ENCODE measurements at regions not wholly inside any gene's neighbourhood (a gene's known extent, or its start where the extent isn't known, plus 50 kb on each side); places are given as distances from the start of the nearest gene placed in this dataset.
"Not testable (repeated sequence)": the region's sequence is repeated elsewhere in the genome, so short reads cannot be mapped to it uniquely, and the experiment has no call there.

DNA sequence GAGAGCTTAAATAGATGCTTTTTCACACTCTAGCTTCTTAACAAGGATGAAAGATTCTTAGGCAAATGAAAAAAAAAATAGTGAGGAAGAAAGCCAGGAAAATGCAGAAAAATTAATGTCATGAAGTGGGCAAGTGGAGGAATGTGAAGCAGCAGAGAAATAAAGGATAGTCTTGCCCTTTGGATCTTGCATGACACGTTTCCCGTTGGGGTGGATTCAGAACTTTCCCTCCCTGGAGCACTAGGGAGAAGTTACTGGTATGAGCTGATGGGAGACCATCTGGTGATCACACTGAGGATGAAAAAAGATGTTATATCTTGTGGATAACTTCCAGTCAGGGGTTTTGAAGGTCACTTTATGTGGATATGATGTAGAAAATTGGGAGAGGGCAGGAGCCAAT is 361.8 kb upstream of the ROPN1 start:
- Histone ChIP-seq H3K9me3 (ENCODE audit: control insufficient read depth in 2 of 2, insufficient read depth in 1 of 2, low read depth in 1 of 2, low read length in 1 of 2) (no peaks in the 10 kb centered on the region), H3K4me3 (ENCODE audit: low read depth in 1 of 2, low read length in 2 of 2) (no peak overlapping the region), H3K36me3 (ENCODE audit: control insufficient read depth in 2 of 2, insufficient read depth in 2 of 2, low read length in 1 of 2) (no peaks in the 10 kb centered on the region), H3K27me3 (ENCODE audit: control insufficient read depth in 1 of 2, insufficient read depth in 2 of 2, low read length in 2 of 2) (no peaks in the 10 kb centered on the region), H3K4me1 (ENCODE audit: control insufficient read depth in 2 of 2, insufficient read depth in 2 of 2, low read length in 1 of 2) (no peaks in the 10 kb centered on the region), H3K27ac (ENCODE audit: low read depth in 2 of 2, low read length in 1 of 2) (no peak overlapping the region)
- 84 to 87% methylated on average over 2 of the region's 2 CpGs for WGBS, 2 donors

DNA sequence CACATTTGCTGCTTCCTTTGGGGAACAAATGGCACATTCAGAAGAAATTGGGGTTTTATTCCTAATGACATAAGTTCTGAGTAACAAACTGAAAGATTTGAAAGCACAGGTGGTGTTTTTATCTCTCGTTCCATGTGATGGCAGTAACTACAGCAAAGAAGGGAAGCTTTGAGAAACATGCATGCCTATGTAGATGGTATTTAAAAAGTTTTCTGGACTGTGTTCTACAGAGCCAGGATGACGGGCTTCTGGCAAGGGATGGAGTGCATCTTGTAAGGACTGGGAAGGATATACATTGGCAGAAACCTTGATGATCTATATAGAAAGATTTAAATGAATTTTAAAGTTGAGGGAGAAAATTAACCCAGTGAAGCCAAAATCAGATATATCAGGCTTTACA is 362.2 kb upstream of the ROPN1 start:
- no peaks in the 10 kb centered on the region for H3K27me3 ChIP-seq (ENCODE audit: control insufficient read depth in 1 of 2, insufficient read depth in 2 of 2, low read length in 2 of 2)
- 82 to 86% methylated on average over 2 of the region's 2 CpGs for WGBS, 2 donors

DNA sequence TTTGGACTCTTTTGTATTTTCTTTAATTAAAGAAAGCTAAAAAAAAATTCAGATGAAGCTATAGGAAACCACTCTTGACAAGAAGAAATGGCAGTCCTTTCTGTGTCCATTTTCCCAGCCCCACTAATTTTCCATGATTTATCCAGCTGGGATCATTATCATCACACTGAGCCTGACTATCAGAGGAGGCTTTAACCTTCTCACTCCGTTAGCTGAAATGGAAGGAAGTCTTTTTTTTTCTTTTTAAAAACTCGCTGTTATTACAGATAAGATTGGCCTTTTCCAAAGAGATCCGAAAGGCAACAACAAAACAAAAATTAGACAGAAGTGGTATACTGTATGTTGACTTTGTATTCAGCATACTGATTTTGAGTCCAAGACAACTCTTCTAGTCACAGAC is 366.2 kb upstream of the ROPN1 start:
- Histone ChIP-seq H3K27ac (ENCODE audit: low read depth in 2 of 2, low read length in 1 of 2) (no peak overlapping the region), H3K36me3 (ENCODE audit: control insufficient read depth in 2 of 2, insufficient read depth in 2 of 2, low read length in 1 of 2) (no peaks in the 10 kb centered on the region), H3K4me1 (ENCODE audit: control insufficient read depth in 2 of 2, insufficient read depth in 2 of 2, low read length in 1 of 2) (no peaks in the 10 kb centered on the region), H3K4me3 (ENCODE audit: low read depth in 1 of 2, low read length in 2 of 2) (no peak overlapping the region), H3K9me3 (ENCODE audit: control insufficient read depth in 2 of 2, insufficient read depth in 1 of 2, low read depth in 1 of 2, low read length in 1 of 2) (no peaks in the 10 kb centered on the region), H3K27me3 (ENCODE audit: control insufficient read depth in 1 of 2, insufficient read depth in 2 of 2, low read length in 2 of 2) (no peaks in the 10 kb centered on the region)
- WGBS, 2 donors = 92 to 93% methylated on average over 3 of the region's 3 CpGs

More for the DNA sequence above, 362.2 kb upstream of the ROPN1 start:
- H3K4me3 ChIP-seq (ENCODE audit: low read depth in 1 of 2, low read length in 2 of 2) = no peak overlapping the region
- no peaks in the 10 kb centered on the region for H3K36me3 ChIP-seq (ENCODE audit: control insufficient read depth in 2 of 2, insufficient read depth in 2 of 2, low read length in 1 of 2)
- no peak overlapping the region for H3K27ac ChIP-seq (ENCODE audit: low read depth in 2 of 2, low read length in 1 of 2)
- H3K4me1 ChIP-seq (ENCODE audit: control insufficient read depth in 2 of 2, insufficient read depth in 2 of 2, low read length in 1 of 2) = no peaks in the 10 kb centered on the region
- H3K9me3 ChIP-seq (ENCODE audit: control insufficient read depth in 2 of 2, insufficient read depth in 1 of 2, low read depth in 1 of 2, low read length in 1 of 2) = no peaks in the 10 kb centered on the region

DNA sequence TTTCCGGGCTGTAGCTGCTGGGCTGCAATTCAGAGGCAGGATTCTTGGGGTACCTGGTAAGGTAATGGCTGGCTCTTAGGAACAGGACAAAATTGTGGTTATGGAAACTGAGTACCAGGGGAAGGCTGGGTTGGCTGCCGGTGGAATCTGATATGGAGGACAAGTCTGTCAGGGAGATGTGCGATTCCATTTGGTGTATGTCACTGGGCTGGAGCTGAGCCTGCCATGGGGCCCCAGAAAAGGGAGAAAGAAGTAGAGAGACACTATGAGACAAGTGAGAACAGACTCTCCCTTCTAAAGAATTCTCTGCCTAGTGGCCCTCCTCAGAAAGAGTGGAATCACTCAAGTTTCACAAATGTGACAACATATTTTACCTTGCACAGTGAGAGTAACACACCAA is 368.2 kb upstream of the ROPN1 start:
- Histone ChIP-seq H3K36me3 (ENCODE audit: control insufficient read depth in 2 of 2, insufficient read depth in 2 of 2, low read length in 1 of 2) (no peaks in the 10 kb centered on the region), H3K4me1 (ENCODE audit: control insufficient read depth in 2 of 2, insufficient read depth in 2 of 2, low read length in 1 of 2) (no peaks in the 10 kb centered on the region), H3K27ac (ENCODE audit: low read depth in 2 of 2, low read length in 1 of 2) (no peak overlapping the region), H3K4me3 (ENCODE audit: low read depth in 1 of 2, low read length in 2 of 2) (no peak overlapping the region), H3K27me3 (ENCODE audit: control insufficient read depth in 1 of 2, insufficient read depth in 2 of 2, low read length in 2 of 2) (no peaks in the 10 kb centered on the region), H3K9me3 (ENCODE audit: control insufficient read depth in 2 of 2, insufficient read depth in 1 of 2, low read depth in 1 of 2, low read length in 1 of 2) (no peaks in the 10 kb centered on the region)
- 75 to 83% methylated on average over 3 of the region's 3 CpGs for WGBS, 2 donors

DNA sequence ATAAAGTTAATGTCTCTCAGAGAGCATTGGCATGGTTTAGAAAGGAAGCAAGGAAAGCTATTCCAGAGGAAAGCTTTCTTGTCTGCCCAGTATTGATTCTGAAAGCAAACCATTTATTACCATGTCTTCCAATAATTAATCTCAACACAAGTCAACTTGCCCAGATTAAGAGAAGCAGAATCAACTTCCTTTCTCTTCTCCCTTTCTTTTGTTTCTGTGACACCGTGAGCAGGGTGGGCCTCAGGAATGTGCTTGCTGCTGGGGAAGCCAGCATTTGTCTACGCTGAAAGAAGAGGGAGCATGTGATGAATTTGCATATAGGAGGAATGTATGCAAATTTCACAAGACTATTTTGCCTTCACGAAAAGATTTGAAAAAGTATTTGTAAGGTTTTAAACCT is 368.6 kb upstream of the ROPN1 start:
- WGBS, 2 donors = 66 to 70% methylated on average over 3 of the region's 3 CpGs
- no peaks in the 10 kb centered on the region for H3K9me3 ChIP-seq (ENCODE audit: control insufficient read depth in 2 of 2, insufficient read depth in 1 of 2, low read depth in 1 of 2, low read length in 1 of 2)
- H3K27ac ChIP-seq (ENCODE audit: low read depth in 2 of 2, low read length in 1 of 2) = no peak overlapping the region
- no peaks in the 10 kb centered on the region for H3K27me3 ChIP-seq (ENCODE audit: control insufficient read depth in 1 of 2, insufficient read depth in 2 of 2, low read length in 2 of 2)
- H3K4me3 ChIP-seq (ENCODE audit: low read depth in 1 of 2, low read length in 2 of 2) = no peak overlapping the region
- H3K36me3 ChIP-seq (ENCODE audit: control insufficient read depth in 2 of 2, insufficient read depth in 2 of 2, low read length in 1 of 2) = no peaks in the 10 kb centered on the region
- H3K4me1 ChIP-seq (ENCODE audit: control insufficient read depth in 2 of 2, insufficient read depth in 2 of 2, low read length in 1 of 2) = no peaks in the 10 kb centered on the region

DNA sequence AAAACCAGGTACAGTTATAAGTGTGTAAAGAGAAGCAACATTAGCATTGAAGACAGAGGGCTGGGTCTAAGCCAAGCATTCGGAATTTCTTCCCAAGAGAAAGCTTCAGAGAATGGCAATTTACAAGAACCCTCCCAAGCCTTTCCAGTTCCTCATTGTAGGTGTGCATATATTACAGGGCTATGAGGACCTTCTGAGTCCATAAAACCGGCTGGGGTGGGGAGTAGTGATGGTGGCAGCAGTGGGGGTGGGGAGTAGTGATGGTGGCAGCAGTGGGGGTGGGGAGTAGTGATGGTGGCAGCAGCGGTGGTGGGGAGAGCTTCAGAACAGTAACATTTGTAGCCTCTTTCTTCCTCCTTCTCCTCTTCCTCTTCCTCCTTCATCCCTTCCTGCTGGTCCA is 368.7 kb upstream of the UMPS start:
- no peaks in the 10 kb centered on the region for H3K27me3 ChIP-seq (ENCODE audit: control insufficient read depth in 1 of 2, insufficient read depth in 2 of 2, low read length in 2 of 2)
- no peaks in the 10 kb centered on the region for H3K4me1 ChIP-seq (ENCODE audit: control insufficient read depth in 2 of 2, insufficient read depth in 2 of 2, low read length in 1 of 2)
- no peak overlapping the region for H3K27ac ChIP-seq (ENCODE audit: low read depth in 2 of 2, low read length in 1 of 2)
- 85 to 90% methylated on average over 3 of the region's 3 CpGs for WGBS, 2 donors
- H3K4me3 ChIP-seq (ENCODE audit: low read depth in 1 of 2, low read length in 2 of 2) = no peak overlapping the region
- H3K9me3 ChIP-seq (ENCODE audit: control insufficient read depth in 2 of 2, insufficient read depth in 1 of 2, low read depth in 1 of 2, low read length in 1 of 2) = no peaks in the 10 kb centered on the region
- H3K36me3 ChIP-seq (ENCODE audit: control insufficient read depth in 2 of 2, insufficient read depth in 2 of 2, low read length in 1 of 2) = no peaks in the 10 kb centered on the region

DNA sequence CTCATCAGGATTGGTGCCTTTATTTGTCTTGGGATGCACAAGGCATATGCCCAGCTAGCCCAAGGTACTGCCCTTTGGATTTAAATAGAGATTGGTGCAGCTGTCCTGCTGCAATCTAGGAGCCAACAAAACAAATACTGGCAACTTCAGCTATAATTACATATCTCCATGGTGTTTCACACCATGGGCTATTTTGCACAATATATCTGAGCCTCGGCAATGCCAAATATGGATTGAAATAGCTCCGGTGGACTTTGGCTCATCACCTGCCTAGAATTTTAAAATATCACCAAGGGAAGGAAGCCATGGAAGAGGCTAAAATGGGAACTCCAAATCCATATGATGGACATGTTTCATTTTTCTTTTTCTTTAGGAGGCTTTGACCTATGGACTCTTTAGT is 367.8 kb upstream of the UMPS start:
- no peak overlapping the region for H3K27ac ChIP-seq (ENCODE audit: low read depth in 2 of 2, low read length in 1 of 2)
- WGBS, 2 donors = 71 to 86% methylated on average over 2 of the region's 2 CpGs

DNA sequence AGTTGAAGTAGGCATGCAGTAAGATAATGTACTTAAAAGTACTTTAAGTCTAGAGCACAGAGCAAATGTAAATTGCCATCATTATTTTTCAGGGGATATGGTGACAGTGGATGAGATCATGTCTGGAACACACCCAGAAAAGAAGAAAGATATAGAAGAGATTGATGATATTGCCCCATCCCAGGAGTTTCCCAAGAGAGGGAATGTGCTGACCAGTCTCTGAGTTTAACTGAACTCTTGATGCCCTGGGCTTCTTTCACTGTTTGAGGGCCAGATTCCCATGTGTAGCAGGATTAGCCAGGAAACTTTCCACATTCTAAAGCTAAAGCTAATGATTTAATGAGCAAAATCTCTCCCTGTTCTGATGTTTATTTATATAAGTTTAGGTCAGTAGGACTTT is 366.8 kb upstream of the UMPS start:
- Histone ChIP-seq H3K27ac (ENCODE audit: low read depth in 2 of 2, low read length in 1 of 2) (no peak overlapping the region), H3K36me3 (ENCODE audit: control insufficient read depth in 2 of 2, insufficient read depth in 2 of 2, low read length in 1 of 2) (no peaks in the 10 kb centered on the region), H3K27me3 (ENCODE audit: control insufficient read depth in 1 of 2, insufficient read depth in 2 of 2, low read length in 2 of 2) (no peaks in the 10 kb centered on the region), H3K4me1 (ENCODE audit: control insufficient read depth in 2 of 2, insufficient read depth in 2 of 2, low read length in 1 of 2) (no peaks in the 10 kb centered on the region), H3K4me3 (ENCODE audit: low read depth in 1 of 2, low read length in 2 of 2) (no peak overlapping the region), H3K9me3 (ENCODE audit: control insufficient read depth in 2 of 2, insufficient read depth in 1 of 2, low read depth in 1 of 2, low read length in 1 of 2) (no peaks in the 10 kb centered on the region)

More for the DNA sequence above, 367.8 kb upstream of the UMPS start:
- Histone ChIP-seq H3K36me3 (ENCODE audit: control insufficient read depth in 2 of 2, insufficient read depth in 2 of 2, low read length in 1 of 2) (no peaks in the 10 kb centered on the region), H3K27me3 (ENCODE audit: control insufficient read depth in 1 of 2, insufficient read depth in 2 of 2, low read length in 2 of 2) (no peaks in the 10 kb centered on the region), H3K4me1 (ENCODE audit: control insufficient read depth in 2 of 2, insufficient read depth in 2 of 2, low read length in 1 of 2) (no peaks in the 10 kb centered on the region), H3K9me3 (ENCODE audit: control insufficient read depth in 2 of 2, insufficient read depth in 1 of 2, low read depth in 1 of 2, low read length in 1 of 2) (no peaks in the 10 kb centered on the region), H3K4me3 (ENCODE audit: low read depth in 1 of 2, low read length in 2 of 2) (no peak overlapping the region)

DNA sequence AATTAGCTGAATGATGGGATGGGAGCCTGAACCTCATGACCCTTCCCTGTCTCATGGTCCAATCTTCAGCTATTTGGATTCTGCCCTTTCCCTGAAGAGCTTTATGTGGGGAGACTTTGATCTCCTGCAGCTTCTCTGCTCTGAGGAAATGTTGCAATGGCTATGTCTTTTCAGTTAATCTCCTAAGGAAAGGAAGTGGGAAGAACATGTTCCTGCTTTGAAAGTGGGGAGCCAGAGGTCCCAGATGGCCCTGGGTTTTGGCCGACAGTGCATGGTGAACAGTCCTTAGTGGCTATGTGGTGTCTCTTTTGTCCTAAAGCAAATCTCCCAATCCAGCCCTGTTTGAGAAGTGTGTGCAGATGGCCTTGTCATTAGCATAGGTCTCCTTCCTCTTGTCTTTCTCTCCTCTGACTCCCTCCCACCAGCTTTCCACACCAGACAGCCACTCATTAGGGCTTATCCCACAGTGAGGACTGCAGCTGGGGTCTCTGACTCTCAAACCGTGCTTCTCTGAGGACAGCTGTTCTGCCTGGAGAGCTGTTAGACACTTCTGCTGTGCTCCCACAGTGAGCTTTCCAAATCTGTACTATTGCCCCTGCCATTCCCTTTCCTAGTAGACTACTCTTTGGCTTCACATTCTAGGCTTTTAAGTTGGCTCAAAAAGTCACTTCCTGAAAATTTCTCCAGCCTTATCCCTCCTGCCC is 365.8 kb upstream of the UMPS start:
- no peak overlapping the region for H3K4me3 ChIP-seq (ENCODE audit: low read depth in 1 of 2, low read length in 2 of 2)
- no peaks in the 10 kb centered on the region for H3K27me3 ChIP-seq (ENCODE audit: control insufficient read depth in 1 of 2, insufficient read depth in 2 of 2, low read length in 2 of 2)
- no peaks in the 10 kb centered on the region for H3K9me3 ChIP-seq (ENCODE audit: control insufficient read depth in 2 of 2, insufficient read depth in 1 of 2, low read depth in 1 of 2, low read length in 1 of 2)
- 68 to 70% methylated on average over 2 of the region's 2 CpGs for WGBS, 2 donors
- no peak overlapping the region for H3K27ac ChIP-seq (ENCODE audit: low read depth in 2 of 2, low read length in 1 of 2)
- H3K36me3 ChIP-seq (ENCODE audit: control insufficient read depth in 2 of 2, insufficient read depth in 2 of 2, low read length in 1 of 2) = no peaks in the 10 kb centered on the region
- no peaks in the 10 kb centered on the region for H3K4me1 ChIP-seq (ENCODE audit: control insufficient read depth in 2 of 2, insufficient read depth in 2 of 2, low read length in 1 of 2)

DNA sequence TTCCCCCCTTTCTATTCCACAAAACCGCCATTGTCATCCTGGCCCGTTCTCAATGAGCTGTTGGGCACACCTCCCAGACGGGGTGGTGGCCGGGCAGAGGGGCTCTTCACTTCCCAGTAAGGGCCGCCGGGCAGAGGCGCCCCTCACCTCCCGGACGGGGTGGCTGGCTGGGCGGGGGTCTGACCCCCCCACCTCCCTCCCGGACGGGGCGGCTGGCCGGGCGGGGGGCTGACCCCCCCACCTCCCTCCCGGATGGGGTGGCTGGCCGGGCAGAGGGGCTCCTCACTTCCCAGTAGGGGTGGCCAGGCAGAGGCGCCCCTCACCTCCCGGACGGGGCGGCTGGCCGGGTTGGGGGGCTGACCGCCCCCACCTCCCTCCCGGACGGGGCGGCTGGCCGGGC is 363.6 kb upstream of the UMPS start:
- not testable (repeated sequence) for H3K27ac ChIP-seq (ENCODE audit: low read depth in 2 of 2, low read length in 1 of 2); H3K27me3 ChIP-seq (ENCODE audit: control insufficient read depth in 1 of 2, insufficient read depth in 2 of 2, low read length in 2 of 2); H3K4me1 ChIP-seq (ENCODE audit: control insufficient read depth in 2 of 2, insufficient read depth in 2 of 2, low read length in 1 of 2); H3K4me3 ChIP-seq (ENCODE audit: low read depth in 1 of 2, low read length in 2 of 2); H3K9me3 ChIP-seq (ENCODE audit: control insufficient read depth in 2 of 2, insufficient read depth in 1 of 2, low read depth in 1 of 2, low read length in 1 of 2); H3K36me3 ChIP-seq (ENCODE audit: control insufficient read depth in 2 of 2, insufficient read depth in 2 of 2, low read length in 1 of 2)
- 90 to 100% methylated on average over 8 to 21 of the region's 27 CpGs for WGBS, 2 donors
